ENCODE measurements at regions not wholly inside any gene's neighbourhood (a gene's known extent, or its start where the extent isn't known, plus 50 kb on each side); places are given as distances from the start of the nearest gene placed in this dataset.
"Not testable (repeated sequence)": the region's sequence is repeated elsewhere in the genome, so short reads cannot be mapped to it uniquely, and the experiment has no call there.

DNA sequence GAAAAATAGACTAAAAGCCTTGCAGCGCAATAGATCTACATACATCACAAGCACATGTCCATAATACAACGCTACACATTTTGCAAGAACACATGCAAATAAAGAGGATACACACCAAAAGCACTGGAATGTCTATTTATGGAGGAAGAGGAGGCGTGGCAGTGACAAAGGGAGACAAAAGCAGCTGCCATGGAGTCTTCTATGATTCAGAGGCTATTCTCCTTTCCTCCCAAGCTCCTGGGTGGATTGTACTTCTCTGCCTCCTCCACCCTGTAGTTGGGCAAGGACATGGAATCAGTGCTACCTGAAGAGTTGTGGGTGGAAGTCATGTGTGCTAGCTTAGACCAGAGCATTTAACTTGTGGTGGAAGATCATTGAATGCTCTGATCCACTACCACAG is 57.9 kb upstream of the ABHD2 start:
- no peak for DNase-seq

DNA sequence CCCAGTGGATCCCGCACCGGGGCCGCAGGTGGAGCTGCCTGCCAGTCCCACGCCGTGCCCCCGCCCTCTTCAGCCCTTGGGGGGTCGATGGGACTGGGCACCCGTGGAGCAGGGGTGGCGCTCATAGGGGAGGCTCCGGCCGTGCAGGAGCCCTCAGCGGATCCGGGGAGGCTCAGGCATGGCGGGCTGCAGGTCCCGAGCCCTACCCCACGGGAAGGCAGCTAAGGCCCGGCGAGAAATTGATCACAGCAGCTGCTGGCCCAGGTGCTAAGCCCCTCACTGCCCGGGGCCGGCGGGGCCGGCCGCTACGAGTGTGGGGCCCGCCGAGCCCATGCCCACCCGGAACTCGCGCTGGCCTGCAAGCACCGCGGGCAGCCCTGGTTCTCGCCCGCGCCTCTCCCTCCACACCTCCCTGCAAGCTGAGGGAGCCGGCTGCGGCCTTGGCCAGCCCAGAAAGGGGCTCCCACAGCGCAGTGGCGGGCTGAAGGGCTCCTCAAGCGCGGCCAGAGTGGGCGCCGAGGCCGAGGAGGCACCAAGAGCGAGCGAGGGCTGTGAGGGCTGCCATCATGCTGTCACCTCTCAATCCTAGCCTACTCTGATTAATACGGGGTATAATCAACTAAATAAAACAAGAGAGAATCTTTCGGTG is 56.5 kb upstream of the ABHD2 start:
- not testable (repeated sequence) for DNase-seq

DNA sequence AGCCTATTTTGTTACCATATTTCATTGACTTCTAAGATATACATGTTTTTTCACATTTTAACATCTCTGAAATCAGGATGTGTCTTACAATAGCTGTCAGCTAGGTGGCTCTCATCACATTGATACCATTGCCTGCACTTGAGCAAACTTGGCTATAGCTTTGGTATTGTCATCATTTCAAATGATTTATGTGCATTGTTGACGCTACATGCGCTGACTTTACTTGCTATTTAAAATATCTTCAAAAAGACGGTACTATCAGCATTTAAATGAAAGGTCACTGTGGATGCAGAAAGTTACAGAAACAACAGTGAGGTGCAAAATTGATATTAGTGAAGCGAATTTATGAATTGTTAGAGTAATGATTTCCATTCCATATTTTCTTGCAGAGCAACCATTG is 54.0 kb upstream of the ABHD2 start:
- no peak for DNase-seq

DNA sequence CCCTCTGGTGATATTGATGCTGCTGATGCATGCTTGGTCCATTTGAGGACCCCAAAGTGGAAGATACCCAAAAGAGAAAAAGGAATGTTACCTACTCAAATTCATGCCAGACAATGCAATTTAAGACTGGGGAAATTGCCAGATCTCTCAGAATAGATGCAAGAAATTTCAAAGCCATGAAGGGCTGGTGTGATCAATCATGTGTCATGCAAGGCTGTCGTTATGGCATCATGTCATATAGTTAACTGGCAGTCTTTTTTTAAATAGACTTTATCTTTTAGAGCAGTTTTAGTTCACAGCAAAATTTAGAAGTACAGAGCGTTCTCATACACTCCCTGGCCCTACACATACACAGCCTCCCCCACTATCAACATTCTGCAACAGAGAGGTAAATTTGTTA is 53.1 kb upstream of the ABHD2 start:
- DNase-seq: no peak

DNA sequence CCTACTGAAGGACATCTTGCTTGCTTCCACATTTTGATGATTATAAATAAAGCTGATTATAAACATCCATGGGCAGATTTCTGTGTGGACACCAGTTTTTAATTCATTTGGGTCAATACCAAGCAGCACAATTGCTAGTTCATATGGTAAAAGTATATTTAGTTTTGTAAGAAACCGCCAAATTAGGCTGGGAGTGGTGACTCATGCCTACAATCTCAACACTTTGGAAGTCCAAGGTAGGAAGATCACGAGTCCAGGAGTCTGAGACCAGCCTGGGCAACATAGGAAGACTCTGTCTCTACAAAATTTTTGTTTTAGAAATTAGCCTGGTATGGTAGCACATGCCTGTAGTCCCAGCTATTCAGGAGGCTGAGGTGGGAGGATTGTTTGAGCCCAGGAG is 52.6 kb upstream of the ABHD2 start:
- no peak for DNase-seq

DNA sequence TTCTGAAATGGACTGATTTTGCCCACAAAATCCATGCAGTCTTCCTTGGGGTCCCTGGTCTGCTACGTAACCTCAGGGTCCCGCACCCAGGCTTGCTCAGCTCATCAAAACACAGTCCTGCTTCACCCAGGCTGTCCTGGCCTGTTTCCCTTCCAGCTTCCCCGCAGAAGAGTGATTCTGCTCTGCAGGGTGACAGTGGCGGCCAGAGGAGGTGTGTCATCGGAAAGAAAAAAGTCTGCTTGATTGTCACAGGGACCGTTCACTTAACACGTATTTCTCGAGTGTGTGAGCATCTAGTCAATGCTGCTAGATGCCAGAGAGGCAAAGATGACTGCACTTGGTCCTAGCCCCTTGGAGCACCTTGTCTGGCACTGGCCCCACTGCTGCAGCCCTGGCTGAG is 50.1 kb upstream of the ABHD2 start:
- DNase-seq: no peak

All from activated CD4-positive, alpha-beta T cell treated with anti-CD3 and anti-CD28 coated beads for 1 hour (primary cell).